OCI-LY7 (cell line): ENCODE measurements at regions not wholly inside any gene's neighbourhood (a gene's known extent, or its start where the extent isn't known, plus 50 kb on each side); places are given as distances from the start of the nearest gene placed in this dataset.

Experiments
- CTCF ChIP-seq: fragments of 200-600 bp; sonication (generic); conservative IDR thresholded peaks from 2 replicates; pipeline ENCODE4 v1.5.1; 2014; ENCODE audit warnings: mild to moderate bottlenecking, antibody characterized with exemption, low read length, moderate library complexity, mixed read lengths
- EZH2phosphoT487 ChIP-seq: fragments of 200-600 bp; sonication (generic); IDR thresholded peaks from 2 replicates; pipeline ENCODE4 v1.6.1; 2018; ENCODE audit warnings: low read depth, borderline replicate concordance, mild to moderate bottlenecking, mixed run types, antibody characterized with exemption, low read length, moderate library complexity, mixed read lengths

- TF ChIP-seq CTCF (no peak), EZH2phosphoT487 (no peak)
Observed at GRCh38 chr6:22954749-22955385, 385.5 kb downstream of the HDGFL1 start.
